ENCODE measurements at regions not wholly inside any gene's neighbourhood (a gene's known extent, or its start where the extent isn't known, plus 50 kb on each side); places are given as distances from the start of the nearest gene placed in this dataset.
"Not testable (repeated sequence)": the region's sequence is repeated elsewhere in the genome, so short reads cannot be mapped to it uniquely, and the experiment has no call there.

- H3K4me3 ChIP-seq (replicated peaks in 1 of 3; ENCODE audit: insufficient read depth in 1 of 3, low read depth in 2 of 3, low read length in 3 of 3); H3K4me1 ChIP-seq (ENCODE audit: insufficient read depth, low read length); CTCF ChIA-PET (ENCODE audit: low intra/inter-chr PET ratio, low total read pairs); H2AFZ ChIP-seq (ENCODE audit: low read length); H4K20me1 ChIP-seq (ENCODE audit: insufficient read depth, low read length); H3K9ac ChIP-seq (ENCODE audit: insufficient read depth, low read depth, low read length); H3K79me2 ChIP-seq (ENCODE audit: insufficient read depth, low read length); POLR2A ChIA-PET; H3K4me2 ChIP-seq (ENCODE audit: low read depth, low read length); in situ Hi-C loops (cut with HindIII; ENCODE audit: extremely low pct_ligation_motif_present, low pct_unique_long_range_greater_than_20kb); BruUV-seq (replicated peaks); H3K27me3 ChIP-seq (ENCODE audit: control insufficient read depth in 1 of 2, insufficient read depth in 2 of 2, low read length in 2 of 2); intact Hi-C loops (cut with micrococcal nuclease; ENCODE audit: unreplicated experiment); H3K27ac ChIP-seq (ENCODE audit: extremely low read length, insufficient read depth, low read length); H3K36me3 ChIP-seq (replicated peaks in 1 of 2; ENCODE audit: control insufficient read depth in 1 of 2, insufficient read depth in 2 of 2, low read length in 2 of 2): not testable (repeated sequence)
- FAIRE-seq (peak; percentile 21), ATAC-seq (peak; percentile 47; the same call in 1 of the 3 replicates), DNase-seq (ENCODE audit: low spot score) (peak; percentile 27)
- 0 out of 2 replicates have a peak, but pooled peaks have one; percentile 18 for TF ChIP-seq BCL6 (CRISPR knock-in tag; IDR thresholded peaks at IDR 0.05)
- TF ChIP-seq HNF4A (CRISPR knock-in tag; IDR thresholded peaks at IDR 0.05) = peak; percentile 57
- peak; percentile 84 for TF ChIP-seq ZNF792 (CRISPR knock-in tag; IDR thresholded peaks at IDR 0.05)
- peaks cover 75% of the 10 kb centered on the region for H3K9me3 ChIP-seq (ENCODE audit: low read length)
These were observed 111.7 kb downstream of the ZNF736 start for GRCh38 chr7:64425436-64425835.

- Histone ChIP-seq H3K79me2 (ENCODE audit: insufficient read depth, low read length) (no peaks in the 10 kb centered on the region), H3K4me3 (replicated peaks in 1 of 3; ENCODE audit: insufficient read depth in 1 of 3, low read depth in 2 of 3, low read length in 3 of 3) (no peak overlapping the region), H3K4me2 (ENCODE audit: low read depth, low read length) (no peak overlapping the region), H2AFZ (ENCODE audit: low read length) (no peak overlapping the region), H3K9ac (ENCODE audit: insufficient read depth, low read depth, low read length) (no peak overlapping the region), H3K9me3 (ENCODE audit: low read length) (peaks cover 69% of the 10 kb centered on the region), H3K4me1 (ENCODE audit: insufficient read depth, low read length) (no peaks in the 10 kb centered on the region), H3K27ac (ENCODE audit: extremely low read length, insufficient read depth, low read length) (no peak overlapping the region), H4K20me1 (ENCODE audit: insufficient read depth, low read length) (no peaks in the 10 kb centered on the region), H3K36me3 (replicated peaks in 1 of 2; ENCODE audit: control insufficient read depth in 1 of 2, insufficient read depth in 2 of 2, low read length in 2 of 2) (no peaks in the 10 kb centered on the region), H3K27me3 (ENCODE audit: control insufficient read depth in 1 of 2, insufficient read depth in 2 of 2, low read length in 2 of 2) (no peaks in the 10 kb centered on the region; a peak in 1 of 5 replicates)
- 60% methylated on average over 4 of the region's 18 CpGs for WGBS (ENCODE audit: low lambda C conversion rate)
- intact Hi-C loops (cut with micrococcal nuclease; ENCODE audit: unreplicated experiment) = no loop called here
- TF ChIP-seq POLR2AphosphoS5 (IDR thresholded peaks at IDR 0.05; ENCODE audit: low read depth, low read length) (no peak), TBL1XR1 (IDR thresholded peaks at IDR 0.05; ENCODE audit: borderline replicate concordance, low read length, partially characterized antibody) (no peak), CCDC6 (CRISPR knock-in tag; IDR thresholded peaks at IDR 0.05) (no peak)
- FAIRE-seq (no peak), DNase-seq (ENCODE audit: low spot score) (no peak), ATAC-seq (no peak)
- POLR2A ChIA-PET = no interaction called here
- in situ Hi-C loops (cut with HindIII; ENCODE audit: extremely low pct_ligation_motif_present, low pct_unique_long_range_greater_than_20kb) = no loop called here
- CTCF ChIA-PET (ENCODE audit: low intra/inter-chr PET ratio, low total read pairs) = no interaction called here
- BruUV-seq (replicated peaks) = no TSS peak
These were observed 93.4 kb downstream of the ZNF736 start for GRCh38 chr7:64407148-64407547.
